ENCODE measurements at regions not wholly inside any gene's neighbourhood (a gene's known extent, or its start where the extent isn't known, plus 50 kb on each side); places are given as distances from the start of the nearest gene placed in this dataset.

DNA sequence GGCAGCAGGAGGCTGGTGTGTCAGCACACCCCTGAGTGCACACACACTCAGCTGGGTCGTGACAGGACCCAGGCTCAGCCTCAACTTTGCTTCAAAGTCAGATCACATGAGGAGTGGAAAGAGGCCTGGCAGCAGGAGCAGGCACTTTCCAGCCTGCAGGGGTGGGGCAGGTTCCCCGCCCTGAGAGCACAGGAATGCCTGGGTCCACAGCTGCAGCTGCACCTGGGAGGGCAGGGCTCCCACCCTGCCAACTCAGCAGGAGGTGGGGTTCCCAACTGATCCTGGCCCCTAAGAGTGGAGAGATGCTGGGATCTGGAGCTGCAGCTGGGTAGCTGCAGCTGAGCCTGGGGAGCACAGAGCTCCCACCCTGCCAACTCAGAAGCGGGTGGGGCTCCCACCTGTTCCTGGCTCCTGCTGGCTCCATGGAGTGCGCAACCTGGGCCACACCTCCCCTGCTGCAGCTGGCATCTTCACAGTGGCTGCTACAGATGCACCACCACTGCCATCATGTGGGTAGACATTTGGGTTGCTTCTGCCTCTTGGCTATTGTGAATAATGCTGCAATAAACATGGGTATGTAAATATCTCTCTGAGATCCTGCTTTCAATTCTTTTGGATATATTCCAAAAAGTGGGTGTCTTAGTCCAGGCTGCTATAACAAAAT is 415.4 kb downstream of the TTLL7 start:
- no peak for TF ChIP-seq POLR2A (IDR thresholded peaks at IDR 0.05)
- TF ChIP-seq, protein P1, sequence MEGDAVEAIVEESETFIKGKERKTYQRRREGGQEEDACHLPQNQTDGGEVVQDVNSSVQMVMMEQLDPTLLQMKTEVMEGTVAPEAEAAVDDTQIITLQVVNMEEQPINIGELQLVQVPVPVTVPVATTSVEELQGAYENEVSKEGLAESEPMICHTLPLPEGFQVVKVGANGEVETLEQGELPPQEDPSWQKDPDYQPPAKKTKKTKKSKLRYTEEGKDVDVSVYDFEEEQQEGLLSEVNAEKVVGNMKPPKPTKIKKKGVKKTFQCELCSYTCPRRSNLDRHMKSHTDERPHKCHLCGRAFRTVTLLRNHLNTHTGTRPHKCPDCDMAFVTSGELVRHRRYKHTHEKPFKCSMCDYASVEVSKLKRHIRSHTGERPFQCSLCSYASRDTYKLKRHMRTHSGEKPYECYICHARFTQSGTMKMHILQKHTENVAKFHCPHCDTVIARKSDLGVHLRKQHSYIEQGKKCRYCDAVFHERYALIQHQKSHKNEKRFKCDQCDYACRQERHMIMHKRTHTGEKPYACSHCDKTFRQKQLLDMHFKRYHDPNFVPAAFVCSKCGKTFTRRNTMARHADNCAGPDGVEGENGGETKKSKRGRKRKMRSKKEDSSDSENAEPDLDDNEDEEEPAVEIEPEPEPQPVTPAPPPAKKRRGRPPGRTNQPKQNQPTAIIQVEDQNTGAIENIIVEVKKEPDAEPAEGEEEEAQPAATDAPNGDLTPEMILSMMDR (IDR thresholded peaks at IDR 0.05): no peak

All from adrenal gland (tissue), 5 donors.